ENCODE measurements at regions not wholly inside any gene's neighbourhood (a gene's known extent, or its start where the extent isn't known, plus 50 kb on each side); places are given as distances from the start of the nearest gene placed in this dataset.

DNA sequence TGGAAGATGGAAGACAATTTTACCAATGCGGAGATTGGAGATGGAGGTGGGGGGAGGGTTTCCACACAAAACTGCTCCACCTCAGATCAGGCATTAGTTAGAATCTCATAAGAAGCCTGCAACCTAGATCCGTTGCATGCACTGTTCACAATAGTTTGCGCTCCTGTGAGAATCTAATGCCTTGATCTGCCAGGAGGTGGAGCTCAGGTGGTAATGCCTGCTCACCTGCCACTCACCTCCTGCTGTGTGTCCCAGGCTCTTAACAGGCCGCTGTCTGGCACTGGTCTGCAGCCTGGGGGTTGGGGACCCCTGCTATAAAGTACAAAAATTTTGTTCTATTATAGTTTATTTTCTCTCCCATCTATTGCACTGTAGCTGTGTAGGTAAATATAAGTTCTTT lies 84.9 kb upstream of the FOXG1 start:
- TF ChIP-seq EZH2 (IDR thresholded peaks at IDR 0.05) (no peak), POLR2AphosphoS5 (IDR thresholded peaks at IDR 0.05; ENCODE audit: borderline replicate concordance, low read depth, low read length) (no peak)
